Naive thymus-derived CD4-positive, alpha-beta T cell (primary cell): ENCODE measurements at regions not wholly inside any gene's neighbourhood (a gene's known extent, or its start where the extent isn't known, plus 50 kb on each side); places are given as distances from the start of the nearest gene placed in this dataset.

Source experiments
- ATAC-seq: fragments of 150-1000 bp; cut with Tn5 transposase; 2 replicates; pipeline ENCODE4 v1.10.0; 2021; ENCODE audit warnings: mild to moderate bottlenecking, moderate library complexity
- CTCF ChIA-PET: fragments of 350-600 bp; sonication (Branson Sonifier 250); formaldehyde crosslinking; loops from one replicate; lab custom pipeline; 2021; ENCODE audit warnings: antibody characterized with exemption; lab: Charles Lee
- POLR2A ChIA-PET: fragments of 350-600 bp; sonication (Branson Sonifier 250); formaldehyde crosslinking; loops from one replicate; lab custom pipeline; 2021; ENCODE audit warnings: antibody characterized with exemption, inconsistent platforms; lab: Charles Lee
- DNase-seq, 9 donors: peaks; one replicate each; pipeline versions ENCODE4 v3.0.0 to v3.0.0-alpha.2; 2020 to 2022; ENCODE audit warnings: mixed read lengths in 1 of 9
- H3K27ac ChIP-seq: one replicate; pipeline ENCODE4 v1.7.0; 2013; ENCODE audit warnings: mild to moderate bottlenecking, low read depth, low read length, moderate library complexity
- H3K27me3 ChIP-seq, 2 donors: one replicate each; pipeline ENCODE4 v1.7.0; 2013; ENCODE audit warnings: low read length in 2 of 2, mild to moderate bottlenecking in 2 of 2, moderate library complexity in 2 of 2; ENCODE audit not compliant: control insufficient read depth in 2 of 2, insufficient read depth in 2 of 2
- H3K36me3 ChIP-seq, 3 experiments: 1 replicate in 2 of 3; 2 replicates in 1 of 3; pipeline ENCODE4 v1.7.0; 2013; ENCODE audit warnings: low read length in 3 of 3, mild to moderate bottlenecking in 3 of 3, moderate library complexity in 1 of 3; ENCODE audit not compliant: insufficient read depth in 3 of 3, control insufficient read depth in 2 of 3
- H3K4me1 ChIP-seq, 2 donors: one replicate each; pipeline ENCODE4 v1.7.0; 2013; ENCODE audit warnings: low read length in 2 of 2, mild to moderate bottlenecking in 2 of 2, moderate library complexity in 1 of 2; ENCODE audit not compliant: control insufficient read depth in 2 of 2, insufficient read depth in 2 of 2
- H3K4me3 ChIP-seq: 2 replicates; pipeline ENCODE4 v1.7.0; 2013; ENCODE audit warnings: mild to moderate bottlenecking, low read length
- H3K9me3 ChIP-seq, 3 experiments: 1 replicate in 2 of 3; 2 replicates in 1 of 3; pipeline ENCODE4 v1.7.0; 2013; ENCODE audit warnings: low read length in 3 of 3; ENCODE audit not compliant: control insufficient read depth in 2 of 3
- H3K27ac Mint-ChIP-seq, 9 donors: one replicate each; pipeline ENCODE4 v1.8.0; 2020 to 2022; ENCODE audit warnings: mixed read lengths in 9 of 9, mild to moderate bottlenecking in 8 of 9, moderate library complexity in 5 of 9, inconsistent platforms in 2 of 9
- H3K27me3 Mint-ChIP-seq, 5 donors: one replicate each; pipeline ENCODE4 v1.8.0; 2021 to 2022; ENCODE audit warnings: mixed read lengths in 5 of 5, mild to moderate bottlenecking in 1 of 5
- H3K36me3 Mint-ChIP-seq, 5 donors: one replicate each; pipeline ENCODE4 v1.8.0; 2020 to 2022; ENCODE audit warnings: mixed read lengths in 5 of 5, mild to moderate bottlenecking in 3 of 5, inconsistent platforms in 1 of 5
- H3K4me1 Mint-ChIP-seq, 7 donors: one replicate each; pipeline ENCODE4 v1.8.0; 2020 to 2022; ENCODE audit warnings: mixed read lengths in 7 of 7, mild to moderate bottlenecking in 3 of 7, inconsistent platforms in 1 of 7
- H3K4me3 Mint-ChIP-seq, 10 donors: one replicate each; pipeline ENCODE4 v1.8.0; 2020 to 2022; ENCODE audit warnings: mild to moderate bottlenecking in 10 of 10, mixed read lengths in 10 of 10, moderate library complexity in 6 of 10, inconsistent platforms in 2 of 10
- H3K9me3 Mint-ChIP-seq, 11 donors: one replicate each; pipeline ENCODE4 v1.8.0; 2020 to 2022; ENCODE audit warnings: mixed read lengths in 11 of 11, mild to moderate bottlenecking in 4 of 11, inconsistent platforms in 1 of 11, moderate library complexity in 1 of 11
- intact Hi-C, 2 donors: fragments of 100-400 bp; cut with micrococcal nuclease; formaldehyde crosslinking; loops; one replicate each; pipeline ENCODE4 v1.15.1; 2023

GRCh38 chr12:30384976-30385375 lies 310.7 kb downstream of the IPO8 start:
- no peak overlapping the region for H3K27ac ChIP-seq
- POLR2A ChIA-PET: no interaction called here
- no peaks in the 10 kb centered on the region for H3K4me1 Mint-ChIP-seq
- no peaks in the 10 kb centered on the region for H3K27me3 ChIP-seq
- CTCF ChIA-PET: no interaction called here
- peaks cover 0 to 6% (median 0%) of the 10 kb centered on the region in 5 donors for H3K27me3 Mint-ChIP-seq
- H3K4me3 Mint-ChIP-seq: no peak overlapping the region
- no peaks in the 10 kb centered on the region for H3K36me3 ChIP-seq
- DNase-seq (no peak), ATAC-seq (no peak)
- H3K9me3 ChIP-seq: no peaks in the 10 kb centered on the region
- no peak overlapping the region for H3K4me3 ChIP-seq
- H3K9me3 Mint-ChIP-seq: peaks cover 0 to 16% (median 4%) of the 10 kb centered on the region in 11 donors
- intact Hi-C loops: no loop called here
- H3K36me3 Mint-ChIP-seq: peaks cover 0 to 4% (median 0%) of the 10 kb centered on the region in 5 donors
- H3K27ac Mint-ChIP-seq: no peak overlapping the region
- H3K4me1 ChIP-seq: no peaks in the 10 kb centered on the region

DNA sequence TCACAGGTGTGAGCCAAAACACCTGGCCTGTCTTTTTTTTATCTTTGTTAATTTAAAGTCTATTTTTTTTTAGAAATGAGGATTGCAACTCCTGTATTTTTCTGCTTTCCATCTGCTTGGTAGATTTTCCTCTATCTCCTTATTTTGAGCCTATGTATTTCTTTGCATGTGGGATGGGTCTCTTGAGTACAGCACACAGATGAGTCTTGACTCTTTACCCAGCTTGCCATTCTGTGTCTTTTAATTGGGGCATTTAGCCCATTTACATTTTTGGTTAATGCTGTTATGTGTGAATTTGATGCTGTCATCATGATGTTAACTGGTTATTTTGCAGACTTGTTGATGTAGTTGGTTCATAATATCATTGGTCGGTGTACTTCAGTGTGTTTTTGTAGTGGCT lies 317.4 kb downstream of the IPO8 start:
- Mint-ChIP-seq H3K27me3 (peaks cover 0 to 6% (median 0%) of the 10 kb centered on the region in 5 donors), H3K9me3 (peaks cover 5 to 24% (median 11%) of the 10 kb centered on the region in 11 donors), H3K4me1 (no peaks in the 10 kb centered on the region), H3K27ac (no peak overlapping the region), H3K36me3 (peaks cover 0 to 4% (median 0%) of the 10 kb centered on the region in 5 donors), H3K4me3 (no peak overlapping the region)
- Histone ChIP-seq H3K36me3 (no peaks in the 10 kb centered on the region), H3K4me3 (no peak overlapping the region), H3K4me1 (no peaks in the 10 kb centered on the region), H3K9me3 (peaks cover 0 to 4% (median 0%) of the 10 kb centered on the region in 3 experiments), H3K27ac (no peak overlapping the region), H3K27me3 (no peaks in the 10 kb centered on the region)
- POLR2A ChIA-PET: no interaction called here
- CTCF ChIA-PET: no interaction called here
- intact Hi-C loops: no loop called here
- ATAC-seq (no peak), DNase-seq (no peak)

- Histone ChIP-seq H3K27me3 (no peaks in the 10 kb centered on the region), H3K27ac (no peak overlapping the region), H3K9me3 (no peaks in the 10 kb centered on the region), H3K4me1 (no peaks in the 10 kb centered on the region), H3K4me3 (no peak overlapping the region), H3K36me3 (no peaks in the 10 kb centered on the region)
- no peak overlapping the region for H3K4me3 Mint-ChIP-seq
- DNase-seq: no peak
- peaks cover 0 to 3% (median 0%) of the 10 kb centered on the region in 5 donors for H3K36me3 Mint-ChIP-seq
- H3K27me3 Mint-ChIP-seq: peaks cover 0 to 8% (median 0%) of the 10 kb centered on the region in 5 donors
- no peak overlapping the region for H3K27ac Mint-ChIP-seq
- ChIA-PET POLR2A (no interaction called here), CTCF (no interaction called here)
- peaks cover 0 to 34% (median 6%) of the 10 kb centered on the region in 11 donors for H3K9me3 Mint-ChIP-seq
- no peaks in the 10 kb centered on the region for H3K4me1 Mint-ChIP-seq
- no peak for ATAC-seq
- intact Hi-C loops: no loop called here
Measured at GRCh38 chr12:30364822-30365221, 330.8 kb downstream of the IPO8 start.

- H3K4me3 Mint-ChIP-seq: no peak overlapping the region
- H3K4me1 Mint-ChIP-seq: no peaks in the 10 kb centered on the region
- no peaks in the 10 kb centered on the region for H3K9me3 ChIP-seq
- no peaks in the 10 kb centered on the region for H3K27me3 ChIP-seq
- peaks cover 0 to 24% (median 3%) of the 10 kb centered on the region in 11 donors for H3K9me3 Mint-ChIP-seq
- no peaks in the 10 kb centered on the region for H3K4me1 ChIP-seq
- H3K36me3 Mint-ChIP-seq: no peaks in the 10 kb centered on the region
- ATAC-seq (no peak), DNase-seq (no peak)
- H3K4me3 ChIP-seq: no peak overlapping the region
- H3K27ac ChIP-seq: no peak overlapping the region
- no peak overlapping the region for H3K27ac Mint-ChIP-seq
- ChIA-PET CTCF (no interaction called here), POLR2A (no interaction called here)
- intact Hi-C loops: no loop called here
- peaks cover 0 to 3% (median 0%) of the 10 kb centered on the region in 5 donors for H3K27me3 Mint-ChIP-seq
- H3K36me3 ChIP-seq: no peaks in the 10 kb centered on the region
Measured at GRCh38 chr12:30361145-30361544, 334.5 kb downstream of the IPO8 start.

GRCh38 chr12:30358671-30359070 lies 337.0 kb downstream of the IPO8 start:
- Histone ChIP-seq H3K4me1 (no peaks in the 10 kb centered on the region), H3K27me3 (no peaks in the 10 kb centered on the region), H3K27ac (no peak overlapping the region), H3K9me3 (no peaks in the 10 kb centered on the region), H3K4me3 (no peak overlapping the region), H3K36me3 (no peaks in the 10 kb centered on the region)
- DNase-seq (no peak), ATAC-seq (no peak)
- no peaks in the 10 kb centered on the region for H3K27me3 Mint-ChIP-seq
- ChIA-PET POLR2A (no interaction called here), CTCF (no interaction called here)
- peaks cover 0 to 18% (median 3%) of the 10 kb centered on the region in 11 donors for H3K9me3 Mint-ChIP-seq
- H3K4me1 Mint-ChIP-seq: no peaks in the 10 kb centered on the region
- intact Hi-C loops: no loop called here
- H3K27ac Mint-ChIP-seq: no peak overlapping the region
- no peaks in the 10 kb centered on the region for H3K36me3 Mint-ChIP-seq
- H3K4me3 Mint-ChIP-seq: no peak overlapping the region

- H3K27ac Mint-ChIP-seq: no peak overlapping the region
- Histone ChIP-seq H3K9me3 (no peaks in the 10 kb centered on the region), H3K27ac (no peak overlapping the region), H3K36me3 (no peaks in the 10 kb centered on the region), H3K4me3 (no peak overlapping the region), H3K27me3 (no peaks in the 10 kb centered on the region), H3K4me1 (no peaks in the 10 kb centered on the region)
- DNase-seq: no peak
- intact Hi-C loops: no loop called here
- H3K4me1 Mint-ChIP-seq: no peaks in the 10 kb centered on the region
- H3K27me3 Mint-ChIP-seq: no peaks in the 10 kb centered on the region
- H3K9me3 Mint-ChIP-seq: peaks cover 0 to 18% (median 3%) of the 10 kb centered on the region in 11 donors
- no peaks in the 10 kb centered on the region for H3K36me3 Mint-ChIP-seq
- POLR2A ChIA-PET: no interaction called here
- CTCF ChIA-PET: no interaction called here
- no peak for ATAC-seq
- H3K4me3 Mint-ChIP-seq: no peak overlapping the region
Measured at GRCh38 chr12:30357766-30358490, 337.7 kb downstream of the IPO8 start.
